Medulla oblongata (tissue), 1 donor: ENCODE measurements at regions not wholly inside any gene's neighbourhood (a gene's known extent, or its start where the extent isn't known, plus 50 kb on each side); places are given as distances from the start of the nearest gene placed in this dataset.
"Not testable (repeated sequence)": the region's sequence is repeated elsewhere in the genome, so short reads cannot be mapped to it uniquely, and the experiment has no call there.

ENCODE experiments used
- DNase-seq: peaks from one replicate; pipeline ENCODE4 v3.0.0-alpha.2; 2015; ENCODE audit errors: extremely low spot score

DNA sequence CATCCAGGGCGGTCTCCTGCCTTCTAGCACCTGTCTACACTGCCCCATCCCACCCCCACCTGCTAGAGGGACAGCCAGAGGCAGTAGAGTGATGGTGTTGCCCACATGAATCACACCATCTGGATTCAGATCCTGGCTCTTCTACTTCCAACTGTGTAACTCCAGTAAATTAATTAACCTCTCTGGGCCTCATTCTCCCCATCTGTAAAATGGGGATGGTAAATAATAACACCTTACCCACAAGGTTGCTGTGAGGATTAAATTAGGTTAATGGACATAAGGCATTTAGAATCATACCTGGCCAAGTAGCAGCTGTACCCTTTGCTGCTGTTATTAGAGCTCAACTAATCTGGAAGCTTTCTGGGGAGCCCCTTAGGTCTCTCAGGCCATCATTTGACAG, 149.6 kb upstream of the BCOR start:
- no peak for DNase-seq

DNA sequence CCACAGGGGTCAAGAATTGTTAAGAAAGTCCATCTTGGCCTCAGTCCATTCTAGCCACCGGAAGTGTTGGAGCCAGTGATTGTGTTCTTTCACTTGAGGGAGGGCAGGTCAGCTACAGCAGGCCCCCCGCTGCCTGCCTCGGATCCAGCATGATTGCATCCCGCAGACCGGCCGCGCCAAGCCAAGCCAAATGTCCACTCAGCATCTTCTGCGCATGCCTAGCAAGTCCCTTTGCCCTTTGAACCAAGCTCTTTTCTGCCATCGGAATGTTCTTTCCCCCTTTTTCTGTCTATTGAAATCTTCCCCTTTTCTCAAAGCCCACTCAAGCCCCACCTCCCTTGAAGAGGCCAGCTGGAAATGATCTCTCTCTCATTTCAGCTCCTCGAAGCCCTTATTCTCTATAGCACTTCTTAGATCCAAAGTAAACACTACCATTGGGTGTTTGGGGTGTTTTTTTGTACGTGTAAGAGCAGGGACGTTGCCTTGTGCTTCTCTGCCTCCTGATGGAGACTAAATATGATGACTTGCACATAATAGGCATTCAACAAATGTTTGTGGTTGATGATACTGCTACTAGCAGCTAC, 147.8 kb upstream of the BCOR start:
- no peak for DNase-seq

DNA sequence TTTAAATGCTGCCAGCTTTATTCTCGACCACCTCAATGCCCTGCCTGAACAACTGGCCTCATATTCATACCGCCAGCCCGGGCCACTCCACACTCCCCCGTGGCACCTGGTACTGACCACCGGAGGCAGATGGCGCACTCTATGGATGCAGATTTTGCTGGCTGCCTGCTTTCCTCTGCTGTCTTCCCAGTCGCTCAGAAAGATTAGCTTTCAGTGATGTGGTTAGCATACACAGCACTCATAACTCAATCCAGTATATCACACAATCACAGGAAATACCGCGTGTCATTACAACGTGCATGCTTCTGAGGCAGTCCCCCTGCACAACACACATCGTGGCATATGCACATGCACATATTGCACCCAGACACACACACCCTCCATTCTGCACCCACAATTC, 147.2 kb upstream of the BCOR start:
- no peak for DNase-seq

DNA sequence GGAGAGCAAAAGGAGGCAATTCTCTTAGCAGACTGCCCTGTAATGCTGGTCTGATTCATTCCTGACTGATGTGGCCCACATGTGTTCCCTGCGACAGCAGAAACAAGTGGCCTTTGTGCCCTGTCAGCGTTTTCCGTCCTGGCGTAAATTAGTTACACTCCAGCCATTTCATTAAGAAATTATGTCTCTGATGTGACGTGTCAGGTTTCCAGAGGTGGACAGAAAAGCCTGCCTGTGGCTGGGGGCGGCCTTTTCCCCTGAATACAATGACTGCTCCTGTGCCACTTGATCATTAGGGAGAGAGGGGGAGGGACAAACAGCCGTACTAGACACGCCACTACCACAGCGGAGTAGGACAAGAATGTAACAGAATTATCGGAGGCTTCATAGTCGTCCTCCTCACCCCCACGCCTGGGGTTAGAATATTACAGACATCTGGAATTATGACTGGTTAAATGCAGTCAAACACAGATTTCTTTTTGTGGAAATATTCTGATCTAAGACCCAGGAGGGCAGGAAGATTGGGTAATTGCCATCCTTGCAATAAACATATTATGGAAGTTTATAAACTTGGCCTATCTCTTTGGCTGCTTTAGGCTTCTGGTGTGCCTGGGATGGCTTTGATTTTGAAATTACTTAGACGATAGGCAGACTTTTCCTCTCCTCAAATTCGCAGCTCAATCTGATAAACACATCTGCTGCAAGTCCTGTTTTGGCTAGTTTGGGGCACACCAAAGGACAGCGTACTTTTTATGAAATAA, 146.2 kb upstream of the BCOR start:
- DNase-seq: no peak

DNA sequence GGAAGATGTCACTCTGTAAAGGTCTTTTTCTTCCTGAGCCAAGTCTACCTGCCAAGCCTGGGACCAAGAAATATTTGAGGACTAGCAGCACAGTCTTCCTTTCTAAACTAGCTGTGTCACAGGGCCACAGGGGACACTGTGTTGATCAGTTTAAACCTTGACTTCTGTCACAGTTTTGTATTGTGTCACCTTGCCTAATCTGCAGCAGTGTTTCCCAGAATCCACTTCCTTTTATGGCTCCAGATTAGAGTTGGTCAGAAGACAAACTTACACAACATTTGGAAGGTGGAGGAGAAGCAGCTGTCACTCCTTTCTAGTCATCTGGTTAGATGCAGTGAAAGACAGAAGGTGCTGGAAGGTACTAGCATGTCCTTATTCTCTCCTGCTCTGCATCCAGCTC, 143.1 kb upstream of the BCOR start:
- DNase-seq: no peak

DNA sequence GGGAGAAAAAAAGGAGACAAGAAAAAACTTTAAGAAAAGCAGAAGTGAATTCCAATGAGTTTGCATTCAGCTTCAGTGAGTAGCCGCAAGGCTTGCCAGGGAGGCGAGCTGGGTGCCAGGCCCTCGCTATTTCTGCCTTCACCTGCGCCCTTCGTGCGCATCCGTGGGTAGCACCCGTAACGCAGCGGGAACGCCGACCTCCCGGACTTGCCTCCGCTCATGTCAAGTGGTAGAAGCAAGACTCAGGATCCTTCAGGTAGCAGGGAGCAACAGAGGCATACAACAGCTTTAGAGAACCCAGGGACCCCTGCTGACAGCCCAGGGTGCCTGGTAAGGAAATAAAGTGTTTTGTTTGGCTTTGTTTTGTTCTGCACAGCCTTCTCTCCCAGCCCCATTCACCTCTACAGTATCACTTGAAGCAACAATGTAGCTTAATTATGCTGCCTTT, 140.0 kb upstream of the BCOR start:
- no peak for DNase-seq

DNA sequence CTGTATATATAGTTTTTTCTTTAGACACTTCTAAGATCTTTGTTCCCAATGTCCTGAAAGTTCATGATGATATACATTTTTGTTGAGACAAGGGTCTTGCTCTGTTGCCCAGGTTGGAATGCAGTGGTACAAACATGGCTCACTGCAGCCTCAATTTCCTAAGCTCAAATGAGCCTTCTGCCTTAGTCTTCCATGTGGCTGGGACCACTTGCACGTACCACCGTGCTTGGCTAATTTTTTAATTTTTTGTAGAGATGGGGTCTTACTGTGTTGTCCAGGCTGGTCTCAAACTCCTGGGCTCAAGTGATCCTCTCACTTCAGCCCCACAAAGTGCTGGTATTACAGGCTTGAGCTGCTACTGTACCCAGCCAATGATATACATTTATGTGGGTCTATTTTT, 132.9 kb upstream of the BCOR start:
- no peak for DNase-seq

DNA sequence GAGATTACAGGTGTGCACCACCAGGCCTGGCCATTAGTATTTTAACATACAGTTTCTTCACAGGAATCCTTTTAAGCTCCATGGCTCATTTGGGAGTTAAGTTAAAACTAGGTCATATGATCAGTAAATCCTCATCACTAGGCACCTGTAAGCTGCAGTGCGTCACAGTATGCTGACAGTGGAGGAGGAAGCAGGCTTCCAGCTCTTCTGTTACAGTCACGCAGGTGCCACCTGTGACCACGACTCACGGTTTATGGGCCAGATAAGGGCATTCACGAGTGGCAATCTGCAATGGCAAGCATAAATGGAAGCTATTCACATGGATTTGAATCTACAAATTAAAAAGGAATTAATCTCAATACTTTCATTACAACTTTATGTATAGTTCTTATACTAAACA, 129.4 kb upstream of the BCOR start:
- DNase-seq: no peak

DNA sequence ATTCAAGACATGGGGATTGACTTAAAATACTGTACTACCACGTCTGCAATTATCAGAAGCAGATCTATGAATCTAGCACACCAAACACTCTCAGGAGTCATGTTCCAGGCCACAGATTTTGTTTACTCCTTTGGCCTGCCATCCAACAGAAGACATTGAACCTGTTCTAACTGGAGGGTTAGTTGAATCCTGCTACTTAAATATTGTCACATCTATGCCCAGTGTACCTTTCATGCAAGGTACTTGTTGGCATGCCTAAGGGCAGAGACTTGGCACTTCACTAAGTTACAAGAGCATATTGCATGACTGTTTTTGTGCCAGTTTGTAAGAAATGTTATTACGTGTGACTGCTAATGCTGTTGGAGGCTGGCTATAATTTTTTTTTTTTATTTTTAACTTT, 126.9 kb upstream of the BCOR start:
- DNase-seq: no peak

DNA sequence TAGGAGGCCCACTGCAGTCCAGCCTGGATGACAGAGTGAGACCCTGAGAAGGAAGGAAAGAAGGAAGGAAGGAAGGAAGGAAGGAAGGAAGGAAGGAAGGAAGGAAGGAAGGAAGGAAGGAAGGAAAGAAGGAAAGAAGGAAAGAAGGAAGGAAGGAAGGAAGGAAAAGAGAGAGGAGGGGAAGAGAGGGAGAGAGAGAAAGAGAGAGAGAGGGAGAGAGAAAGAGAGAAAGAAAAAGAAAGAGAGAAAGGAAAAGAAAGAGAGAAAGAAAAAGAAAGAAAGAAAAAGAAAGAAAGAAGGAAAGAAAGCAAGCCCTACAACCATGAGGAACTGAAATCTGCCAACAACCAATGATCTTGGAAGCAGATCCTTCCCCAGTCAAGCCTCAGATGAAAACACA, 124.9 kb upstream of the BCOR start:
- DNase-seq: not testable (repeated sequence)

DNA sequence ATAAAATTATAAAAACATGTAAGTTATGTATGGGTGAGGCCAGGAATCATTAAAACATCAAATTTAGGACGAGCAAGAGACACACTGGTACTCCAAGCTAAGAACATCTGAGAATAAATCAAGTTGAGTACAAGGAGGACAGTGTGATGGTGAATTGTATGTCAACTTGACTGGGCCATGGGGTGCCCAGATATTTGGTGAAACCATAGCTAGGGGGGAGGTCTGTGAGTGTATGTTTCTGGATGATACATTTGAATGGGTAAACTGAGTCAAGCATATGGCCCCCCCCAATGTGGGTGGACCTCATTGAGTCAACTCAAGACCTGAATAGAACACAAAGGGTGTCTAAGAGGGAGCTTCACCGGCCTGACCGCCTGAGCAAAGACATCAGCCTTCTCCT, 115.3 kb upstream of the BCOR start:
- DNase-seq: no peak

DNA sequence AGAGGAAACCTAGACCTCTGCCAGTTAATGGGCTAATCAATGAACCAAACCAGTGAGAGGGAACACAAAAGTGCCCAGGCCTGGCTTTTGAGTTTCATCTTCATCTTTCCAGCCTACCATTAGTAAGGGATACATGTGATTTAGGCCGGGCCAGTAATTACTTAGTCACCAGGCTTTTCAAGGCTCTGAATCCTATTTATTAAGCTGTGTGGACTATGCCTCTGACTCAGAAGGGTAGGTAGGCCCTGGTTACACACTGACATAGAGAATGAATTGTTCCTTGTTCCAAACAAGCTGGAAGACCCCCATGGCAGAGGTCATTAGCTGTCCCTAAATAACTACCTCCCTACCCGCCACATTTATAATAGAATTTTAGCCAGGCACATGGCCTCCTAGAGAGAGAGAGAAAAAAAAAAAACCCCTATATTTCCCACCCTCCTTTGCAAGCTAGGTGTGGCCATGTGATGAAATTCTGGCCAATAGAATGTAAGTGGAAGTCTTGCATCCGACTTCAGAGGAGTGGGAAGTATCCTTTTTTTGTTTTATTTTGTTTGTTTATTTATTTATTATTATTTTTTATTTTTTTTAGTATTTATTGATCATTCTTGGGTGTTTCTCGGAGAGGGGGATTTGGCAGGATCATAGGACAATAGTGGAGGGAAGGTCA, 112.3 kb upstream of the BCOR start:
- no peak for DNase-seq

DNA sequence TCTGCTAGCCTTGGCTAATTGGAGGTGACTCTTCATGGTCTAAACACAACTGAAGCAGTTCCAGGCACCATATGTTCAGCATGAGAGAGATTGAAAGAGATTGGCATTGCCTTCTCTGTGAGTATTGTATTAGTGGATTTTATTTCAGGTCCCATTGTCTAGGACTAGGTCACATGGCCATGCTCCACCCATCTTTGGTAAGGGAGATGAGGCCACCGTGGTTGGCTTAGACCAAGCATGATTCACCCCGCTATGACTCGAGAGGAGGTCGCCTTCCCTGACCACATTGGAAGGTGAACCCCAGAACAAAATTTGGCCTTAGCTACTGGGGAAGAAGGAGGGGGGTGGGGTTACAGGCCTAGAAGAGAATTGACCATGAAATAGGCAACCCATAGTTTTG, 109.9 kb upstream of the BCOR start:
- DNase-seq: no peak

DNA sequence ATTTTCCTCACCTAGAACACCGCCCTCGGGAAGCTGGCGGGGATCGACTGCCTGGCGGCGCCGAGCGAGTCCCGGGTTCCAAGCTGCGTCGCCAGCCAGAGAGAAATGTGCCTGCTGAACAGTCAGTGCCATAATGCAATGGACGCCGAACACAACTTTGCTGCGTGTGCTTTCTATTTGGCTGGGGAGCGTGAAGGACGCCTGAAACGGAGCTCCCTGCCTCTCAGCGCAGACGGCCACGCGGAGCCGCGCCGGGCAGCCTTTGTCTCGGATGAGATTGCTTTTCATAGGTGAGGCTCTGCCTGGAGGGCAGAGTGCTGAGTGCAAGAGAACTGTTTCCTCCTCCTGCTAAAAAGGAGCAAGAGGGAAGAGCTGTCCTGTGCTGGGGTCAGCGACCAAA, 107.7 kb upstream of the BCOR start:
- DNase-seq: no peak

DNA sequence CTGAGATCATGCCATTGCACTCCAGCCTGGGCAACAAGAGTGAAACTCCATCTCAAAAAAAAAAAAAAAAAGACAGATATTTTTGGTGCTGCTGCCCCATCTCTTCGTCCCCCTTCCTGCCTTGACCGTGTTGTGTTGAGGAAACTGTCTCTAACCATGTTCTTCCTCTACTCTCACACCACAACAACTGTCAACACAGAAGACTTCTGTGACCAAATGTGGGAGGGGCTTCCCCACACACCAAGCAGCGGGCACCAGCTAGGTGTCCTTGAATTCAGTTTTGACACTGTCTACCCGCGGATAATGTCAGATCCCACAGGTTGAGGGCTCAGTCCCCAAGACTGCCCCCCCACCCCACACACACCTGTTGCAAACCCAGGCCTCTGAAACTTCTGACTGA, 104.7 kb upstream of the BCOR start:
- no peak for DNase-seq

DNA sequence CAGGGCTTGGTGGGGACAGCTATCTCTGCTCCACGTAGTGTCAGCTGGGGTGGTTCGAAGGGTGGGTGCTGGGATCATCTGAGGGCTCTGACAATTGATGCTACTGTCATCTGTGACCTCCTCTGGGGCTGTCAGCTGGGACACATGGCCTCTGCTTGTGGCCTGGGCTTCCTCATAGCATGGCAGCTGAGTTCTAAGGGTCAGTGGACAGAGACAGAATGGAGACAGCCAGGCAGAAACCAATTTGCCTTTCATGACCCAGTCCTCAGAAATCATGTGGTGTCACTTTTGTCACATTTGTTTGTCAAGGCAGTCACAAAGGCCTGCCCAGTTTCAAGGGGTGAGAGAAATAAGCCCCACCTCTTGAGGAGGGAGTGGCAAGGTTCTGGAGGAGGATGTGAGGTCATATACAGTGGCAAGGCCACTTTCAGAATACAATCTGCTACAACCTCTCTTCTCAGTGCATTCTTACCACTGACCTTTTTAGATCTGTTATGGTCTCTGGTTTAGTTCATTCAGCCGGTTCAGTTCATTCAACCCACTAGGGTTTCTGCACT, 103.6 kb upstream of the BCOR start:
- DNase-seq: no peak

DNA sequence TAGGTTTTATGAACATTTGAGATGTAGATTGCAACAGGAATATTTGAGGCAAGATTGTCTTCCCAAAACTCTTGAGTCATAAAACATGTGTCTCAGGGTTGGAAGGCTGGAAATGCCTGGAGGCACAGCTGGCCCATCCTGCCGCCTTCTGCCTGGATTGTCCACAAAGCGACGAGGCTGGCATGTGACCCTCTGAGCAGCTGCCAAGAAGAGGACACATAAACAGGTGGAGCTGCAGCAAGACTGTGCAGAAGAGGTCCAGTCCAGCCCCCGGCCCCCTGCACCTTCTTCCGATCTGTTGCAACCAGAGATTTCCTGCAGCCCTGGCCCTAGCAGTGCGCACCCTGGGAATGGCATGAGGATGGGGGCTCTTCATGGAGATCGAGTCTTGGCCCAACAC, 101.9 kb upstream of the BCOR start:
- DNase-seq: no peak

DNA sequence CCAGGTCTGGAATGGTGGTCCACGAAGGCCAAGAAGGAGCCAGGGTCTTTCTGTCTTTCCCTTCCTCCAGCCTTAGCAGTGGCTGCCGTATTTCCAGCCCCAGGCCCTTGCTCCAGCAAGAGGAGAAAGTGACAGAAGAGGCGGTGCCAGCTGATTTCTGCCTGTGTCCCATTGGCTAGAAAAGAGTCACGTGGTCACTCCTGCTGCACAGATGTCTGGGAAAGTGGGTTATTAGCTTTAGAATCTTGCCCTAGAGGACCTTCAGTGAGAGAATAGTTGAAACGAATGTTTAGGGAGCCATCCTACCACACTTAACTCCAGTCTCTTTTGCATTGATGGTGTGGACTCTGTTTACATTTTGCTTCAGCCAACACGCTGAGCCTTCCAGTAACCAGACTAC, 99.3 kb upstream of the BCOR start:
- DNase-seq: no peak

DNA sequence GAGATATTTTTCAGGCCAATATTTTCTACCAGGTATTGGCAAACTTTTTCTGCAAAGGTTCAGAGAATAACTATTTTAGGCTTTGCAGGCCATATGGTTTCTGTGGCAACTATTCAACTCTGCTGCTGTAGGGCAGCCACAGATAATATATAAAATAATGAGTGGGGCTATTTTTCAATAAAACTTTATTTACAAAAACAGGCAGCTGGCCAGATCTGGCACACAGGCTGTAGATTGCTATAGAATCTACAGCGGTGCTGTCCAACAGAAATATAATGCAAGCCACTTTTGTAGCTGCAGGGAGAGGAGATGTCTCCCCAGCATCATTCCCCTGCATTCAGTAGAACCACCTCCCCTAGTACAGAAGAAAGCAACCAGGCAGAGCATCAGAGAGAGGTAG, 97.6 kb upstream of the BCOR start:
- no peak for DNase-seq

DNA sequence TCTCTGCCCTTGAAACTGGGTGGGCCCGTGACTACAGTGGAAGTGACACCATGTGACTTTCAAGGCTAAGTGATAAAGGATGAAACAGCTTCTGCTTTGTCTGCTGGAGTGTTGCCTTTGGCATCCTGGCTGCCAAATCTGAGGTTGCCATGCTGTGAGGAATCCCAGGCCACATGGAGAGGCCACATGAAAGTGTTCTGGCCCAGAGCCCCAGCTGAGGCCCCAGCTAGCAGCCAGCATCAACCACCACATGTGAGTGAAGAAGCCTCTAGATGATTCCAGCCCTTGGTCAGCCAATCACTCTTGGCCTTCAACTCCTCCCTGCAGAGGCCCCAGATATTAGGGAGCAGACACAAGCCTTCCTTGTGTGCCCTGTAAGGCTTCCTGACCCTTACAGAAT, 94.4 kb upstream of the BCOR start:
- no peak for DNase-seq

DNA sequence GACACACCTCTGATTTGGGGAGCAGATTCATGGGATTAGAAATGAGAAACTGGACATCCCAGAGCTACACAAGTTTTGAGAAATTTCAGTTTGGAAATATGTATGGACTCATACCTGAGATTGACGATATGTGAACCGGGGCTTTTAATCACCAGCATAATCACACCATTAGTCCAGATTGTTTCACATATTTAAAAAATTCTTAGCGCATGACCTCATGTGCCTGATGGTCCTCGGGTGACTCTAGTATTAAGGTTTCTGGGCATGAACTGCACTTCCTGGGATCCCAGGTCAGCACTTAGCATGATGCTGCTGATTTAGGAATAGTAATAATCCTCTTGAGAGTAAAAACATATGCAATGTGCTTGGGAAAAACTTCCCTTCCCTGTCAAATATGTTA, 91.9 kb upstream of the BCOR start:
- DNase-seq: no peak

DNA sequence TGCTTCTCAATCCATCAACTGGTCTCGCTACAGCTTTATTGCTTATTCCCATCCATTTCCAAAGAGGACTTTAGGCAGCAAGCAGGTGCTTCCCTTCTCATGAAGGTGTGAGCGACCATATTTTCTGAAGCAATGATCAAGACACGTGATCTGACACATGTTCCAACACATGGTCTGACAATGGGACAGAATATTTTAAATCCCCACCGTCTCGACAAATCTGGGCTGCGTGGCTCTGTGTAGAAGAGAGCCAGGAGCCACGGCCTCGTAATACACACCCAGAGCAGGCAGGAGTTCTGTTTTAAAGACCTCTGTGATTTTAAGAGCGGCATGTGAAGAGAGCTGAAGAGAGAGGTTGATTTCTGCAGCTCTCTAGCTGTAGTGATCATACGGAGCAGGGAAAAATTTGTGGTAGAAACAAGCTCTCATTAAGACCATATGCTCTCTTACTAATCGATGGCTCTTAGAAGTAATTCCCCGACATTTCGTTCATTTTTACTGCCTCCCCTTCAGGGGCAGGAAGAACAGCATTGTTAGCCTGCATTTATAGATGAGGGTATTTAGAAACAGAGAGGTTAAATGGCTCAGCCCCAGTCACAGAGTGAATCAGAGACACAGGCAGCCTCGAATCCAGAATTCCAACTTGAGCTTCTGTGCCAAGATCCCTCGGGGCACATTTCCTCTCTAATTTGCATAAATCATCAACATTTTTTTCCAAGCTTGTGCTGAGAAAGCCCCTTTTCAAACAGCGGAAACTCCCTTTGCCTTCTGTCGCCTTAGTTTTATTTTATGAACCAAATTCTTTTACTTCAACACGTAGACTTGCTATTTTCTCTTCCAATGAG, 91.0 kb upstream of the BCOR start:
- DNase-seq: no peak
